Caco-2 (cell line): ENCODE measurements at regions not wholly inside any gene's neighbourhood (a gene's known extent, or its start where the extent isn't known, plus 50 kb on each side); places are given as distances from the start of the nearest gene placed in this dataset.
"Not testable (repeated sequence)": the region's sequence is repeated elsewhere in the genome, so short reads cannot be mapped to it uniquely, and the experiment has no call there.

Experiments
- BruUV-seq: library from RNA; stranded (reverse); fragments of 400-500 nt; replicated peaks from 2 replicates; lab custom pipeline; 2021; lab: Mats Ljungman, UMichigan
- CTCF ChIA-PET: fragments of 300-600 bp; sonication (Branson Sonifier 250); formaldehyde crosslinking; loops from one replicate; lab custom pipeline; 2022; ENCODE audit warnings: antibody characterized with exemption; lab: Charles Lee
- POLR2A ChIA-PET: fragments of 300-600 bp; sonication (Branson Sonifier 250); formaldehyde crosslinking; loops from one replicate; lab custom pipeline; 2022; ENCODE audit warnings: antibody characterized with exemption; lab: Charles Lee
- DNase-seq, 2 experiments: peaks; one replicate each; pipeline versions ENCODE4 v3.0.0 to v3.0.0-alpha.2; 2020 to 2022
- H3K27me3 ChIP-seq: replicated peaks from 2 replicates; pipeline ENCODE4 v1.6.0; 2011; ENCODE audit warnings: low read length; ENCODE audit not compliant: control insufficient read depth, insufficient read depth
- H3K36me3 ChIP-seq: 2 replicates; pipeline ENCODE4 v1.5.1; 2011; ENCODE audit warnings: low read length; ENCODE audit not compliant: control insufficient read depth, insufficient read depth
- H3K4me1 ChIP-seq: fragments of 250-450 bp; sonication (Bioruptor Pico); 2 replicates; pipeline ENCODE4 v1.5.1; 2020; ENCODE audit warnings: mild to moderate bottlenecking
- H3K4me3 ChIP-seq: 2 replicates; pipeline ENCODE4 v1.5.1; 2011; ENCODE audit warnings: low read depth, mild to moderate bottlenecking, control low read depth, low read length
- H3K9me3 ChIP-seq: fragments of 250-450 bp; sonication (Bioruptor Pico); 2 replicates; pipeline ENCODE4 v1.5.1; 2020; ENCODE audit warnings: mild to moderate bottlenecking, moderate library complexity
- H3K27ac Mint-ChIP-seq: one replicate; pipeline ENCODE4 v1.8.0; 2022; ENCODE audit warnings: mixed read lengths; ENCODE audit not compliant: unreplicated experiment
- H3K27me3 Mint-ChIP-seq: one replicate; pipeline ENCODE4 v1.8.0; 2022; ENCODE audit warnings: mixed read lengths; ENCODE audit not compliant: insufficient read depth, unreplicated experiment
- H3K36me3 Mint-ChIP-seq: one replicate; pipeline ENCODE4 v1.8.0; 2022; ENCODE audit warnings: mild to moderate bottlenecking, mixed read lengths; ENCODE audit not compliant: insufficient read depth, unreplicated experiment
- H3K4me1 Mint-ChIP-seq: one replicate; pipeline ENCODE4 v1.8.0; 2022; ENCODE audit warnings: low read depth, mixed read lengths; ENCODE audit not compliant: unreplicated experiment
- H3K4me3 Mint-ChIP-seq: one replicate; pipeline ENCODE4 v1.8.0; 2022; ENCODE audit warnings: mild to moderate bottlenecking, moderate library complexity, mixed read lengths; ENCODE audit not compliant: unreplicated experiment
- H3K9me3 Mint-ChIP-seq: one replicate; pipeline ENCODE4 v1.8.0; 2022; ENCODE audit warnings: mixed read lengths; ENCODE audit not compliant: unreplicated experiment
- intact Hi-C: fragments of 100-400 bp; cut with micrococcal nuclease; formaldehyde crosslinking; loops from one replicate; pipeline ENCODE4 v1.10.0; 2022; ENCODE audit not compliant: unreplicated experiment
- TF ChIP-seq, protein P1 (sequence below), 2 experiments: fragments of 200-600 bp in 1 of 2; IDR thresholded peaks; 1 replicate in 1 of 2; 2 replicates in 1 of 2; pipeline versions ENCODE4 v1.5.1 to v1.8.0; 2011 to 2022; ENCODE audit warnings: antibody characterized with exemption in 1 of 2, control low read depth in 1 of 2, inconsistent platforms in 1 of 2, low read depth in 1 of 2, low read length in 1 of 2, mild to moderate bottlenecking in 1 of 2, moderate library complexity in 1 of 2; ENCODE audit not compliant: insufficient read depth in 1 of 2, severe bottlenecking in 1 of 2, unreplicated experiment in 1 of 2

GRCh38 chr13:48818495-48819356, 157.0 kb upstream of the FNDC3A start:
- POLR2A ChIA-PET = no interaction called here
- Mint-ChIP-seq H3K4me1 (peaks cover 10% of the 10 kb centered on the region), H3K27me3 (no peaks in the 10 kb centered on the region), H3K9me3 (no peaks in the 10 kb centered on the region), H3K36me3 (no peaks in the 10 kb centered on the region), H3K4me3 (no peak overlapping the region), H3K27ac (no peak overlapping the region)
- Histone ChIP-seq H3K36me3 (no peaks in the 10 kb centered on the region), H3K4me1 (peaks cover 12% of the 10 kb centered on the region; the same call in 1 of the 2 replicates), H3K4me3 (no peak overlapping the region), H3K9me3 (no peaks in the 10 kb centered on the region), H3K27me3 (no peaks in the 10 kb centered on the region)
- DNase-seq = no peak
- CTCF ChIA-PET = no interaction called here
- intact Hi-C loops = no loop called here
- no TSS peak for BruUV-seq
- TF ChIP-seq, protein P1, sequence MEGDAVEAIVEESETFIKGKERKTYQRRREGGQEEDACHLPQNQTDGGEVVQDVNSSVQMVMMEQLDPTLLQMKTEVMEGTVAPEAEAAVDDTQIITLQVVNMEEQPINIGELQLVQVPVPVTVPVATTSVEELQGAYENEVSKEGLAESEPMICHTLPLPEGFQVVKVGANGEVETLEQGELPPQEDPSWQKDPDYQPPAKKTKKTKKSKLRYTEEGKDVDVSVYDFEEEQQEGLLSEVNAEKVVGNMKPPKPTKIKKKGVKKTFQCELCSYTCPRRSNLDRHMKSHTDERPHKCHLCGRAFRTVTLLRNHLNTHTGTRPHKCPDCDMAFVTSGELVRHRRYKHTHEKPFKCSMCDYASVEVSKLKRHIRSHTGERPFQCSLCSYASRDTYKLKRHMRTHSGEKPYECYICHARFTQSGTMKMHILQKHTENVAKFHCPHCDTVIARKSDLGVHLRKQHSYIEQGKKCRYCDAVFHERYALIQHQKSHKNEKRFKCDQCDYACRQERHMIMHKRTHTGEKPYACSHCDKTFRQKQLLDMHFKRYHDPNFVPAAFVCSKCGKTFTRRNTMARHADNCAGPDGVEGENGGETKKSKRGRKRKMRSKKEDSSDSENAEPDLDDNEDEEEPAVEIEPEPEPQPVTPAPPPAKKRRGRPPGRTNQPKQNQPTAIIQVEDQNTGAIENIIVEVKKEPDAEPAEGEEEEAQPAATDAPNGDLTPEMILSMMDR (IDR thresholded peaks at IDR 0.05; ENCODE audit: insufficient read depth in 1 of 2, low read depth in 1 of 2, low read length in 1 of 2, severe bottlenecking in 1 of 2, unreplicated experiment in 1 of 2) = no peak

GRCh38 chr13:48819376-48819775, 156.3 kb upstream of the FNDC3A start:
- H3K9me3 Mint-ChIP-seq = no peaks in the 10 kb centered on the region
- BruUV-seq = no TSS peak
- Histone ChIP-seq H3K4me3 (no peak overlapping the region), H3K9me3 (no peaks in the 10 kb centered on the region), H3K27me3 (no peaks in the 10 kb centered on the region), H3K4me1 (peaks cover 12% of the 10 kb centered on the region; the same call in 1 of the 2 replicates), H3K36me3 (no peaks in the 10 kb centered on the region)
- TF ChIP-seq, protein P1 (IDR thresholded peaks at IDR 0.05; ENCODE audit: insufficient read depth in 1 of 2, low read depth in 1 of 2, low read length in 1 of 2, severe bottlenecking in 1 of 2, unreplicated experiment in 1 of 2) = no peak
- H3K4me3 Mint-ChIP-seq = no peak overlapping the region
- intact Hi-C loops = no loop called here
- no peak for DNase-seq
- no peaks in the 10 kb centered on the region for H3K36me3 Mint-ChIP-seq
- H3K27me3 Mint-ChIP-seq = no peaks in the 10 kb centered on the region
- ChIA-PET POLR2A (no interaction called here), CTCF (no interaction called here)
- no peak overlapping the region for H3K27ac Mint-ChIP-seq
- peaks cover 10% of the 10 kb centered on the region for H3K4me1 Mint-ChIP-seq

DNA sequence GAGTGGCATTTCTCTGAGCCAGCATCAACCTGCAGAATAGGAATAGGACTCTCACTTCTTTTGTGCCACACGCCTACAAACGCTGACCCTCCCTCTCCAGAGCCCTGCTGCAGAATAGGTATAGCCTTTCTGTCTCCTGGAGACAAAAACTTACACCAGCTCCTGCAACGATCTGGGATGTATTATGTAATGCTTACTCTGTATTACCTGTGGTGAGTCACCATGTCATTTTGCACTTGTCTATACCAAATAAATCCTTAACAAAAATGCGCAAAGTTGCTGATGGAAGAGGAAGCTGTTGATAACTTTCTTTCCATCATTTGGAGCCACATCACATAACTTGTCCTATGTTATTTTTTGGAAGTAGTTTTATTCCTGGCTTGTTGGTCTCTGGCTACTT, 155.8 kb upstream of the FNDC3A start:
- H3K36me3 Mint-ChIP-seq = no peaks in the 10 kb centered on the region
- H3K4me1 ChIP-seq = peaks cover 12% of the 10 kb centered on the region; the same call in 1 of the 2 replicates
- no peak overlapping the region for H3K4me3 ChIP-seq
- TF ChIP-seq, protein P1 (IDR thresholded peaks at IDR 0.05; ENCODE audit: insufficient read depth in 1 of 2, low read depth in 1 of 2, low read length in 1 of 2, severe bottlenecking in 1 of 2, unreplicated experiment in 1 of 2) = no peak
- peaks cover 10% of the 10 kb centered on the region for H3K4me1 Mint-ChIP-seq
- DNase-seq = no peak
- H3K27me3 Mint-ChIP-seq = no peaks in the 10 kb centered on the region
- H3K36me3 ChIP-seq = no peaks in the 10 kb centered on the region
- CTCF ChIA-PET = no interaction called here
- H3K9me3 Mint-ChIP-seq = no peaks in the 10 kb centered on the region
- H3K4me3 Mint-ChIP-seq = no peak overlapping the region
- H3K27ac Mint-ChIP-seq = no peak overlapping the region
- POLR2A ChIA-PET = no interaction called here
- no peaks in the 10 kb centered on the region for H3K27me3 ChIP-seq
- intact Hi-C loops = no loop called here
- no TSS peak for BruUV-seq
- no peaks in the 10 kb centered on the region for H3K9me3 ChIP-seq

DNA sequence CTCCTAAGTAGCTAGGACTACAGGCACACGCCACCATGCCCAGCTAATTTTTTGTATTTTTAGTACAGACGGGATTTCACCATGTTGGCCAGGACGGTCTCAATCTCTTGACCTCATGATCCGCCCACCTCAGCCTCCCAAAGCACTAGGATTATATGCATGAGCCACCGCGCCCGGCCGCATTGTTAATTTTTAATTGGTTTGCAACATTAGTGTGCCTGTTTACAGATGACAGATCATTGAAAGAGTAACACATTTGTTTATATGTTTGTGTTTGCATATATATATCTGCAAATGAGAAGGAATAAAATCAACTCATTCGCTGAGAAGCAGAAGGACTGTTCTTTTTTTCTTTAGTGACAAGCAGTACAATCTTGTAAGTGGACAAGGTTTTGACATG, 152.2 kb upstream of the FNDC3A start:
- H3K36me3 ChIP-seq, H3K27me3 Mint-ChIP-seq, H3K4me3 ChIP-seq, H3K4me3 Mint-ChIP-seq, H3K27me3 ChIP-seq, H3K27ac Mint-ChIP-seq, H3K9me3 Mint-ChIP-seq, CTCF ChIA-PET, H3K4me1 Mint-ChIP-seq, H3K4me1 ChIP-seq, POLR2A ChIA-PET, H3K9me3 ChIP-seq, H3K36me3 Mint-ChIP-seq, intact Hi-C loops, DNase-seq, BruUV-seq: not testable (repeated sequence)
